Activated CD8-positive, alpha-beta memory T cell treated with anti-CD3 and anti-CD28 coated beads, Interleukin-2, amount 50 U/mL, for 48 hours (primary cell): ENCODE measurements at regions not wholly inside any gene's neighbourhood (a gene's known extent, or its start where the extent isn't known, plus 50 kb on each side); places are given as distances from the start of the nearest gene placed in this dataset.

Source experiments
- DNase-seq: peaks from one replicate; pipeline ENCODE4 v3.0.0-alpha.2; 2020

DNA sequence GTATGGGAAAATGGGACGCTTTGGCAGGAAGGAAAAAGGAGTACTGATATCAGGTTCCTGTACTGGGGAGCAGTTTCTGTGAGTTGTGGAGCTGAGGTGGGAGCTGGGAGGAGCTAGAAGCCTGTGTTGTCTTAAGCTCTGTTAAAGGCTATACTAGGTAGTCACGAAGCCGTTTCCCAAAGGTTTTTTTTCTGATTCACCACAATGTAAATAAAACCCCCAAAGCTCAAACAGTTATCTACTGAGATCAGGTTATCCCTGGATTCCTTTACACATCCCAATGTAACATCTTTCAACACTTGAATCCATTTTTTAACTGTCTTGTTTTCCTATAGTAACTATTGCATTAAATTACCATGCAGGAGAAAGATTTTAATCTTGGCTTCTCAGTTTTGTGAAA, 297.4 kb upstream of the SFRP2 start:
- DNase-seq, result no peak

- no peak for DNase-seq
Measured at GRCh38 chr4:154084864-154085263, 296.0 kb upstream of the SFRP2 start.

GRCh38 chr4:154082760-154083535, 294.1 kb upstream of the SFRP2 start:
- DNase-seq, result no peak

- DNase-seq, result no peak
Measured at GRCh38 chr4:154081391-154081790, 292.5 kb upstream of the SFRP2 start.

- DNase-seq, result no peak
Measured at GRCh38 chr4:154078504-154079350, 289.8 kb upstream of the SFRP2 start.

- DNase-seq, result no peak
Measured at GRCh38 chr4:154076921-154077320, 288.0 kb upstream of the SFRP2 start.

DNA sequence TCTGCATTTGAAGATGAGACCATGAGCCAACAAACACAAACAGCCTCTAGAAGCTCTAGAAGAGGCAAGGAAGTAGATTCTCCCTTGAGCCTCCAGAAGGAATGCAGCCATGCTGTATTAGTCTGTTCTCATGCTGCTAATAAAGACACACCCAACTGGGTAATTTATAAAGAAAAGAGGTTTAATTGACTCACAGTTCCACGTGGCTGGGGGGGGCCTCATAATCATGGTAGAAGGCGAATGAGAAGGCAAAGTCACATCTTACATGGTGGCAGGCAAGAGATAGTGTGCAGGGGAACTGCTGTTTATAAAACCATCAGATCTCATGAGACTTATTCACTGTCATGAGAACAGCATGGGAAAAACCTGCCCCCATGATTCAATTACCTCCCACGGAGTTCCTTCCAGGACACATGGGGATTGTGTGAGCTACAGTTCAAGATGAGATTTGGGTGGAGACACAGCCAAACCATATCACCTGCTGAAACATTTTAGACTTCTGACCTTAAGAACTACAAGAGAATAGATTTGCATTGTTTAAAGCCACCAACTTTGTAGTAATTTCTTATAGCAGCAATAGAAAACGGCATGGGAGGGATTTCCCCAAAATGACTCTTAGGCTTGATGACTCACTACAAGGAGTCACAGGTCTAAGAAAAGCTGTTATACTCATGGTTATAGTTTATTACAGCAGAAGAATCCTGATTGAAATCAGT, 284.4 kb upstream of the SFRP2 start:
- no peak for DNase-seq

DNA sequence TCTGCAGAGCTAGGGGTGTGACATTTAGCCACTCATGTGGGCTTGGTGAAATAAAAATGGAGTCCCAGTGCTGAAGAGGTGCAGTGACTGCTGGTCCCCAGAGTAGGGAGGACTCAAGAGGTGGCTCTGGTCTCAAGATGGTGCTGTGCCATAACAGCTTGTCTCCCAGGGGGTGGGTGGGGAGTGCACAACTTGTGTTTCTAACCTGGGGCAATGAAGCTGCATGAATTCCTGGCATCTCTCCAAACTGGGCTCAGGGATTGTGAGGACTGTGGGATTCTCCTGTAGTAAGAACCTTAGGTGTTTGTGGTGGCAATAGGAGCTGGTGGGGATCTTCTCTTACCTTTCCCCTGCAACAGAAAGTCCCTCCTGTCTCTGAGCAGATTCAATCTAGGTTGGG, 278.9 kb upstream of the SFRP2 start:
- DNase-seq, result no peak

DNA sequence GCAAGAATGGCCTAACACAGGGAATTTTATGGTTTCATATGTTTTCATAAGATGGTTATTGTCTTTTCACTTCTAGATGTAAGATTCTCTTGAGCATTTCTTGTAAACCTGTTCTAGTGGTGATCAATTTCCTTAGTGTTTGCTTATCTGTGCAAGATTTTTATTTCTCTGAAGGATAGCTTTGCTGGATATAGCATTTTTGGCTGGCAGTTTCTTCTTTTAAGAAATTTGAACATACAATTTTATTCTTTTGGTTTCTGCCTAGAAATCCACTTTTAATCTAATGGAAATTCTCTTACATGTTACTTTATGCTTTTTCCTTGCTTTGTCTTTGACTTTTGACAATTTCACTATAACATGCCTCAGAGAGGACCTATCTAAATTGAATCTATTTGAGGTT, 276.5 kb upstream of the SFRP2 start:
- no peak for DNase-seq

GRCh38 chr4:154064244-154064643, 275.4 kb upstream of the SFRP2 start:
- no peak for DNase-seq

- DNase-seq, result no peak
Measured at GRCh38 chr4:154049457-154050181, 260.7 kb upstream of the SFRP2 start.

DNA sequence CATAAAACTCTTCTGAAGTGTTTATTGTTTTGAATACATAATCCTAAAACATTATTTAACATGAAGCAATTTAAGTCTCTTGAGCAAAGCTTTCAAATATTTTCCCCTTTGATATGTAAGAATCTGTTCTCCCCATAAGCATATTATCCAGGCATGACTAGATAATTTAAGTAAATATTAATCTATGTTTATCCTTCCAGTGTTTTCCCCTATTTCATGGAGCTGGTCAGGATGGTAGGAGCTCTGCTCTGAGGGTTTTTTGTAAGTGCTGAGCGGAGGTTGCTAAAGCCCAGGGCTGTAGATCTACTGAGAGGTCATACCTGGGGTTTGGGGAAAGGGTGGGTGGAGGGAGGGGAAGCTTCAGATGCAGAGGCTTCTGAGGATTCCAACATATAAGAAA, 258.9 kb upstream of the SFRP2 start:
- DNase-seq, result no peak

DNA sequence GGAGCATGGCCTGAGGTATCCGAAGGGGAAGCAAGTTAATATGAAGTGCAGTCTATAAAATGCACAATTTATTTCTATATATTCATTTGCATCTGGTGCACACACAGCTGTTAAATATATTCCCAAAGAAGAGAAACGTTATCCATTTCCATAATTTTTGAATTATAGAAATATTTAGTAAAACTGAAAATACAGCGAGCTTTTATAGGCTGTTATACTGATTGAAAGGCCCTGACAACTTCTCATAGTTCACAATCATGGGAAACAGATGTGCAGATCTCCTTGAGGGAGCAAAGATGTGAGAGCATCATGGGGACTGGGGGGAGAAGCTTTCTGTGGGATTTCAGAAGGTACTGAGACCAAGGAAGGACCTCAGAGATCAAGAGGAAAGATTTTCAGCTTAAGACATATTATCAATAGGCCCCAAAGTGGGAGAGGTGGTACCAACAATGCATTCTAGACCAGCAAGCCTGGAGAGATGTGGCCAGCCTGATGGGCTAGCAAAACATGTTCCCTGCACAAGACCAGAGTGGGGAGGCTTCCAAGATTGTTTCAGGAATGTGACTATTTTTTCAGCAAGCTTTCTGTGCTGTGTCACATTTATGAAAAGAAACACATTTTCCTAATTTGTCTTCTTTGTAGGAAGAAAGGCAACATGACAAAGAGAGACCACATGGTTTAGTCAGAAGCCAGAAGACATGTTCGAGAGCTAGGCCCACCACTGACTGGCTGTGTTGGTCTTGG, 256.0 kb upstream of the SFRP2 start:
- no peak for DNase-seq

GRCh38 chr4:154044108-154044531, 255.2 kb upstream of the SFRP2 start:
- DNase-seq, result no peak

- no peak for DNase-seq
Measured at GRCh38 chr4:154041640-154042039, 252.8 kb upstream of the SFRP2 start.

- no peak for DNase-seq
Measured at GRCh38 chr4:154039435-154040343, 250.8 kb upstream of the SFRP2 start.

DNA sequence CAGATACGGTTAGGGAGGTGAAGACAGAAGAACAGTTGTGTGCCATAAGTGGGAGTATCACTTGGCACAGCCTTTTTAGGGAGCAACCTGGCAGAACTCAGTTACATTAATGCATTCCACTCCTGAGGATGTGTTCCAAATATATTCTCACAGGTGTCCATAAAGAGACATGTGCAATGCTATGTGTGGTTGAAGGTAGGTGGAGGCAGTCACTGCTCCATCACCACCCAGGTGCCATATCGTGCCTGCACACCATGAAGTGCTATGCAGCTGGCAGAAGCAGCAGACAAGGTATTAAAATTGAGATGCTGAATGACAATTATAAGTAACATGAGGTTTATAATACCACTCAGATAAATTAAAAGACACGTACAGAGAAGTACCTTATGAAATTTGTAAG, 248.0 kb upstream of the SFRP2 start:
- no peak for DNase-seq

GRCh38 chr4:154035341-154035740, 246.5 kb upstream of the SFRP2 start:
- DNase-seq, result no peak

- no peak for DNase-seq
Measured at GRCh38 chr4:154033921-154034320, 245.0 kb upstream of the SFRP2 start.

DNA sequence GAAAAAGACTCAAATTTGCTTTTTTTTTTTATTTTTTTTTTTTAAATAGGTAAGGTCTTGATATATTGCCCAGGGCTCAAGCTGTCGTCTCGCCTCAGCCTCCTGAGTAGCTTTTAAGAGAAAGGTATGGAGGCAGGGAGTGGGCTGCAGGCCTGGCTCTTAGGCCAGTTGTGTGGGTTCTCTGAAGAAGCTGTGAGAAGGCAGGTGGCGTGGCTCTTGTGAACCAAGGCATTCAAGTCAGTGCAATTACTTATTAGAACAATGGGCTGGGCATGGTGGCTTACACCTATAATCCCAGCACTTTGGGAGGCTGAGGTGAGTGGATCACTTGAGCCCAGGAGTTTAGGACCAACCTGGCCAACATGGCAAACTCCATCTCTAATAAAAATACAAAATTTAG, 244.0 kb upstream of the SFRP2 start:
- DNase-seq, result no peak

GRCh38 chr4:154030746-154031145, 241.9 kb upstream of the SFRP2 start:
- DNase-seq, result no peak
